ENCODE measurements at regions not wholly inside any gene's neighbourhood (a gene's known extent, or its start where the extent isn't known, plus 50 kb on each side); places are given as distances from the start of the nearest gene placed in this dataset.

DNA sequence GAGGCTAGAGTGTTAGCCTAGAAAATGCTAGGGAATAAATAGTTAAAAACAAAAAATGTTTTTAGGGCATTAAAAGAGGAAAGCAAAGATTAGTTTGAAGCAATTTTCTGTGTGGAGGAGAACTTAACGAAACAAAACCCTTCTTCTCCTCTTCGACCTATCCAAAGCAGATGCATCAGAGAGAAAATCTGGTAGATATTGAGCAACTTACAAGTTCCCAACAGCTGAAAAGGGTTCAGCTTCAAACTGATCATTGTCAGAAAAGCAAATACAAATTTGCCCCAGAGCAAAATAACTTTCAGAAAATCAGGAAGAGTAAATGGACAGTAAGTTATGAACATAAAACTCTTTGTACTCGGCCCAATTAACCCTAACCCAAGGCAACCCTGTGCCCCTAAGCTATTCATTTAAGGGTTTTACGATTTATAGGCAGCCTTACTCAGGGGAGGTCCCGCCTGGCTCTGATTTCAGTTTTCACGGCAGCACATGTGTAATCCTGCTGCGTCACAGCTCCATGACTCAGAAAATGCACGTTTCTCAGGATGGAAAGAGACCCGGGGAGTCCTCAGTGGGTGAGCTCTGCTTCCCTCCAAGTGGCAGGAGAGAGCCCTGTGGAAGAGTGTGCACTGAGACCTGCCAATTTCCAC is 405.7 kb upstream of the SALL1 start:
- H3K36me3 ChIP-seq (ENCODE audit: control insufficient read depth, insufficient read depth, low read length), result no peaks in the 10 kb centered on the region
- H3K27me3 ChIP-seq (ENCODE audit: control insufficient read depth, insufficient read depth, low read length), result no peaks in the 10 kb centered on the region
- no peaks in the 10 kb centered on the region for H3K79me2 ChIP-seq
- no peak overlapping the region for H2AFZ ChIP-seq
- H3K4me2 ChIP-seq (ENCODE audit: low read length), result no peak overlapping the region
- H3K27ac ChIP-seq, result no peak overlapping the region
- no peaks in the 10 kb centered on the region for H3K9me3 ChIP-seq (ENCODE audit: control insufficient read depth, low read length)
- TF ChIP-seq, protein P1, sequence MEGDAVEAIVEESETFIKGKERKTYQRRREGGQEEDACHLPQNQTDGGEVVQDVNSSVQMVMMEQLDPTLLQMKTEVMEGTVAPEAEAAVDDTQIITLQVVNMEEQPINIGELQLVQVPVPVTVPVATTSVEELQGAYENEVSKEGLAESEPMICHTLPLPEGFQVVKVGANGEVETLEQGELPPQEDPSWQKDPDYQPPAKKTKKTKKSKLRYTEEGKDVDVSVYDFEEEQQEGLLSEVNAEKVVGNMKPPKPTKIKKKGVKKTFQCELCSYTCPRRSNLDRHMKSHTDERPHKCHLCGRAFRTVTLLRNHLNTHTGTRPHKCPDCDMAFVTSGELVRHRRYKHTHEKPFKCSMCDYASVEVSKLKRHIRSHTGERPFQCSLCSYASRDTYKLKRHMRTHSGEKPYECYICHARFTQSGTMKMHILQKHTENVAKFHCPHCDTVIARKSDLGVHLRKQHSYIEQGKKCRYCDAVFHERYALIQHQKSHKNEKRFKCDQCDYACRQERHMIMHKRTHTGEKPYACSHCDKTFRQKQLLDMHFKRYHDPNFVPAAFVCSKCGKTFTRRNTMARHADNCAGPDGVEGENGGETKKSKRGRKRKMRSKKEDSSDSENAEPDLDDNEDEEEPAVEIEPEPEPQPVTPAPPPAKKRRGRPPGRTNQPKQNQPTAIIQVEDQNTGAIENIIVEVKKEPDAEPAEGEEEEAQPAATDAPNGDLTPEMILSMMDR (IDR thresholded peaks at IDR 0.05), result no peak
- H3K4me3 ChIP-seq (ENCODE audit: low read depth, low read length), result no peak overlapping the region
- H3K9ac ChIP-seq, result no peak overlapping the region
- H3K4me1 ChIP-seq, result no peaks in the 10 kb centered on the region

- Histone ChIP-seq H3K4me1 (no peaks in the 10 kb centered on the region), H3K9me3 (ENCODE audit: control insufficient read depth, low read length) (no peaks in the 10 kb centered on the region), H3K9ac (no peak overlapping the region), H3K79me2 (no peaks in the 10 kb centered on the region), H3K27me3 (ENCODE audit: control insufficient read depth, insufficient read depth, low read length) (no peaks in the 10 kb centered on the region), H3K4me3 (ENCODE audit: low read depth, low read length) (no peak overlapping the region), H3K4me2 (ENCODE audit: low read length) (no peak overlapping the region), H2AFZ (no peak overlapping the region), H3K36me3 (ENCODE audit: control insufficient read depth, insufficient read depth, low read length) (no peaks in the 10 kb centered on the region), H3K27ac (no peak overlapping the region)
- TF ChIP-seq, protein P1 (IDR thresholded peaks at IDR 0.05), result no peak
Observed at GRCh38 chr16:51553910-51554309, 402.8 kb upstream of the SALL1 start.

DNA sequence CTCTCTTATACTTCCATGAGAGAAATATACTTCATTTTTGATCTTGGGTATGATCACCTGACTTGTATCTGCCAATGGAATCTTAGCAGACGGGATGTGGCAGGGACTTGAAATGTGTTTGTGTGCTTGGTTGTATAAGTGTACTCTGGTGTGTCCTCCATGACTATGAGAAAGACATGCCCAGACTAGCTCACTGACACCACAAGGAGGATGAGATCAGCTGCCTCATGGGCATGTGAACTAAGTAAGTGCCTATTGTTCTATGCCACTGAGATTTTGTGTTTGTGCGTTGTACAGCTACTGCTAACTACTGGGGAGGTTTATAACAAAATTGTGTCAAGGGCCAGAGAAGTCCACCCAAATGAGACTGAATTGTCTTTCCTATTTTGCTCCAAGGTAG is 402.2 kb upstream of the SALL1 start:
- H3K4me3 ChIP-seq (ENCODE audit: low read depth, low read length), result no peak overlapping the region
- H3K27ac ChIP-seq, result no peak overlapping the region

GRCh38 chr16:51550800-51551347 is 399.8 kb upstream of the SALL1 start:
- Histone ChIP-seq H3K27ac (no peak overlapping the region), H3K79me2 (no peaks in the 10 kb centered on the region), H3K9ac (no peak overlapping the region), H3K27me3 (ENCODE audit: control insufficient read depth, insufficient read depth, low read length) (no peaks in the 10 kb centered on the region), H3K4me3 (ENCODE audit: low read depth, low read length) (no peak overlapping the region), H2AFZ (no peak overlapping the region), H3K9me3 (ENCODE audit: control insufficient read depth, low read length) (no peaks in the 10 kb centered on the region), H3K4me2 (ENCODE audit: low read length) (no peak overlapping the region), H3K4me1 (no peaks in the 10 kb centered on the region), H3K36me3 (ENCODE audit: control insufficient read depth, insufficient read depth, low read length) (no peaks in the 10 kb centered on the region)
- TF ChIP-seq, protein P1 (IDR thresholded peaks at IDR 0.05), result no peak

More for the DNA sequence above, 402.2 kb upstream of the SALL1 start:
- no peaks in the 10 kb centered on the region for H3K4me1 ChIP-seq
- no peaks in the 10 kb centered on the region for H3K27me3 ChIP-seq (ENCODE audit: control insufficient read depth, insufficient read depth, low read length)
- no peak overlapping the region for H3K9ac ChIP-seq
- no peaks in the 10 kb centered on the region for H3K36me3 ChIP-seq (ENCODE audit: control insufficient read depth, insufficient read depth, low read length)
- TF ChIP-seq, protein P1 (IDR thresholded peaks at IDR 0.05), result no peak
- no peaks in the 10 kb centered on the region for H3K79me2 ChIP-seq
- no peak overlapping the region for H2AFZ ChIP-seq
- H3K9me3 ChIP-seq (ENCODE audit: control insufficient read depth, low read length), result no peaks in the 10 kb centered on the region
- H3K4me2 ChIP-seq (ENCODE audit: low read length), result no peak overlapping the region

- no peak overlapping the region for H3K27ac ChIP-seq
- no peaks in the 10 kb centered on the region for H3K4me1 ChIP-seq
- no peak overlapping the region for H3K4me2 ChIP-seq (ENCODE audit: low read length)
- TF ChIP-seq, protein P1 (IDR thresholded peaks at IDR 0.05), result no peak
- H2AFZ ChIP-seq, result no peak overlapping the region
- H3K9ac ChIP-seq, result no peak overlapping the region
- H3K79me2 ChIP-seq, result no peaks in the 10 kb centered on the region
- H3K27me3 ChIP-seq (ENCODE audit: control insufficient read depth, insufficient read depth, low read length), result no peaks in the 10 kb centered on the region
- H3K9me3 ChIP-seq (ENCODE audit: control insufficient read depth, low read length), result no peaks in the 10 kb centered on the region
- H3K36me3 ChIP-seq (ENCODE audit: control insufficient read depth, insufficient read depth, low read length), result no peaks in the 10 kb centered on the region
- no peak overlapping the region for H3K4me3 ChIP-seq (ENCODE audit: low read depth, low read length)
Observed at GRCh38 chr16:51549836-51550235, 398.8 kb upstream of the SALL1 start.
